Spleen (tissue), 7 donors: ENCODE measurements at regions not wholly inside any gene's neighbourhood (a gene's known extent, or its start where the extent isn't known, plus 50 kb on each side); places are given as distances from the start of the nearest gene placed in this dataset.

ENCODE experiments used
- CTCF ChIP-seq, 11 experiments: fragments of 200-600 bp in 7 of 11; fragments of 450-650 bp in 4 of 11; sonication (generic) in 4 of 11; IDR thresholded peaks in 8 of 11; conservative IDR thresholded peaks in 3 of 11; 1 replicate in 7 of 11; 2 replicates in 4 of 11; pipeline versions ENCODE4 v1.4.0 to v1.8.0; 2016 to 2021; ENCODE audit warnings: antibody characterized with exemption in 11 of 11, inconsistent platforms in 4 of 11, mild to moderate bottlenecking in 1 of 11
- POLR2AphosphoS5 ChIP-seq, 3 donors: sonication (generic); formaldehyde crosslinking; IDR thresholded peaks; one replicate each; pipeline ENCODE4 v1.5.1; 2017; ENCODE audit warnings: antibody characterized with exemption in 3 of 3
- donor health status: DM: no; HTN: no; CAD: no; lungs with moderate emphysema.
- donor health status: DM: no; HTN: no; CAD: no.
- donor health status: DM: no; HTN: no; CAD: no.

DNA sequence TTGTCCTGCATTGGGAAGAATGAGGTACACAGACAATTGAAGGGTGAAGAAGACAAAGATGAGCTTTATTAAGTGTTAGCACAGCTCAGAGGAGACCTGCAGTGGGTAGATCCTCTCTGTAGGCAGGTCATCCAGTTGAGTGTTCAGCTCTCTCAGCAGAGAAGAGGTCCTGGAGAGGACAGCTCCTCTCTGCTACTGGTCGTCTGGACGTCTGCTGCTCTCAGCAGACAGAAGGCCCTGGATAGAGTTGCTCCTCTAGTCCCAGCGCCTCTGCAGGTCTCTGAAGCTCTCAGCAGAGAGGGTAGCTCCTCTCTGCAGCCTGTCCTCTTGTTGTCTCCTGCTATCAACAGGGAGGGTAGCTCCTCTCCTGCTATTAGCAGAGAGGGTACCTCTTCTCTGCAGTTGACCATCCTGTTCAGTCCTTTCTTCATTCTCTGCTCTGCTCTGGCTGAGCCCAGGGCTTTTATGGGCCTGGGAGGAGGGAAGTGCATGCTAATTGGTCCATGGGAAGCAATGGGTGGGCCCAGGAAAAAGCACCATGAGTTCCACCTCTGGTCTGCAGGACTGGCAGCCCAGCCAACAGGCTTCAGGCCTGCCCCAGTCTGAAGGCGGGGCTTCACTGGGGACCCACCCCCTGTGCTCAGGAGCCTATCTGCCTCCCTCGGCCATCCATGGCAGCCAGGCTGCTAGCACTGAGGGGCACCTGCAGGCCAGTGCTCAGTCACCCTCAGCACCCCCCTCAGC is 54.1 kb upstream of the IBSP start:
- TF ChIP-seq CTCF (IDR thresholded peaks at IDR 0.05 in 8 of 11, conservative IDR thresholded peaks at IDR 0.05 in 3 of 11) = no peak
- no peak for TF ChIP-seq POLR2AphosphoS5 (IDR thresholded peaks at IDR 0.05)
